ENCODE measurements at regions not wholly inside any gene's neighbourhood (a gene's known extent, or its start where the extent isn't known, plus 50 kb on each side); places are given as distances from the start of the nearest gene placed in this dataset.

DNA sequence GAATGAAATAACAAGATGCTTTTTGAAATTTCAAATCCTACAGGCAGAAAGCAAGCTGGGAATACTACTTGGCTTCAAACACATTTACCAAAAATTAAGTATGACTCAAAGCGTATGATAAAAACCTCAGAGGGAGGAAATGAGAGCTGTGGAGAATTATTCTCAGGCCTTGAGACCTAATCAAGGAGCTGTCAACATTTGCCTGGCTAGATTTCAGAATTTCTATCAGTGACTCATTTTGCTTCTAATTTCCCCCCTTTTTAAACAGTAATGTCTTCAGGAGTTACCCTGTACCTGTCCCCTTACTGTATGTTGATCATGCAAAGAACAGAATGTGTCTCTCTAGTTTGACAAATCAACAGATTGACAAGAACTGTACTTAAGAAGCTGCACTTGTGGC is 1324.5 kb upstream of the DDX18 start:
- TF ChIP-seq, protein P1, sequence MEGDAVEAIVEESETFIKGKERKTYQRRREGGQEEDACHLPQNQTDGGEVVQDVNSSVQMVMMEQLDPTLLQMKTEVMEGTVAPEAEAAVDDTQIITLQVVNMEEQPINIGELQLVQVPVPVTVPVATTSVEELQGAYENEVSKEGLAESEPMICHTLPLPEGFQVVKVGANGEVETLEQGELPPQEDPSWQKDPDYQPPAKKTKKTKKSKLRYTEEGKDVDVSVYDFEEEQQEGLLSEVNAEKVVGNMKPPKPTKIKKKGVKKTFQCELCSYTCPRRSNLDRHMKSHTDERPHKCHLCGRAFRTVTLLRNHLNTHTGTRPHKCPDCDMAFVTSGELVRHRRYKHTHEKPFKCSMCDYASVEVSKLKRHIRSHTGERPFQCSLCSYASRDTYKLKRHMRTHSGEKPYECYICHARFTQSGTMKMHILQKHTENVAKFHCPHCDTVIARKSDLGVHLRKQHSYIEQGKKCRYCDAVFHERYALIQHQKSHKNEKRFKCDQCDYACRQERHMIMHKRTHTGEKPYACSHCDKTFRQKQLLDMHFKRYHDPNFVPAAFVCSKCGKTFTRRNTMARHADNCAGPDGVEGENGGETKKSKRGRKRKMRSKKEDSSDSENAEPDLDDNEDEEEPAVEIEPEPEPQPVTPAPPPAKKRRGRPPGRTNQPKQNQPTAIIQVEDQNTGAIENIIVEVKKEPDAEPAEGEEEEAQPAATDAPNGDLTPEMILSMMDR (IDR thresholded peaks at IDR 0.05; ENCODE audit: insufficient read depth, low read length, poor library complexity, severe bottlenecking), result no peak
- TF ChIP-seq EZH2phosphoT487 (conservative IDR thresholded peaks at IDR 0.05; ENCODE audit: low read length), result no peak
